ENCODE measurements at regions not wholly inside any gene's neighbourhood (a gene's known extent, or its start where the extent isn't known, plus 50 kb on each side); places are given as distances from the start of the nearest gene placed in this dataset.
"Not testable (repeated sequence)": the region's sequence is repeated elsewhere in the genome, so short reads cannot be mapped to it uniquely, and the experiment has no call there.

DNA sequence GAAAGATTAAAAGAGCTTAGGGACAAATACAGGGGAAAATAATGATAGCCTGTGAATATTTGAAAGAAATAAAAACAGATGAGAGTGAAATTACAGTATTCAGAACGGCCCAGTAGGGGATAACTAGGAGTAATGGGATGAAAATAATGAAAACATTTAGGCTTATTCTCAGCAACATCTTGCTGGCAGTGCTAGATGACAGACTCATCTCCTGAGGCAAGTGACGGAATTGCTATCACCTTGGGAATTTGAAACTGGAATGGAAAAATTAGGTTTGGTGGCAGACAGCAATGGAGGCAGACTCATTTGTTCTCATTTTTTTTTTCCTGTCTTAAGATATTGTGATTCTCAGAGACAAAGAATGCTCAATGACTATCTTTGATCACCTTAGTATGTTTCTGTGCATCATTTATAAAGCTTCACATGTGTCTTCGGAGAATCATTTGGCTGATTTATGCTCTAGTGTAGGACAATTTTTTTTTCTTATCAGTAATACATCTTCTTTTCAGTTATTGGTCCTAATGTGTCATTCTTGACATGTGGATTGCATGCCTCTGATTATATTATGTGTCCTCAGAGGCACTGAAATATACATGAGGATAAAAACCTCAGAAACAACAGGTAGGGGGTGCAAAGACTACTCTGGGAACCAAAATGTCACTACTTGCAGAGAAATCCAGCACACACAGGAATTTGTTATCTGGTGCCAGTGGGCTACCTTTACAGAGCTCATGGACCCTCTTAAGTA is 711.7 kb downstream of the EDEM1 start:
- no peak for DNase-seq (ENCODE audit: low spot score, unreplicated experiment)
- TF ChIP-seq, protein P1, sequence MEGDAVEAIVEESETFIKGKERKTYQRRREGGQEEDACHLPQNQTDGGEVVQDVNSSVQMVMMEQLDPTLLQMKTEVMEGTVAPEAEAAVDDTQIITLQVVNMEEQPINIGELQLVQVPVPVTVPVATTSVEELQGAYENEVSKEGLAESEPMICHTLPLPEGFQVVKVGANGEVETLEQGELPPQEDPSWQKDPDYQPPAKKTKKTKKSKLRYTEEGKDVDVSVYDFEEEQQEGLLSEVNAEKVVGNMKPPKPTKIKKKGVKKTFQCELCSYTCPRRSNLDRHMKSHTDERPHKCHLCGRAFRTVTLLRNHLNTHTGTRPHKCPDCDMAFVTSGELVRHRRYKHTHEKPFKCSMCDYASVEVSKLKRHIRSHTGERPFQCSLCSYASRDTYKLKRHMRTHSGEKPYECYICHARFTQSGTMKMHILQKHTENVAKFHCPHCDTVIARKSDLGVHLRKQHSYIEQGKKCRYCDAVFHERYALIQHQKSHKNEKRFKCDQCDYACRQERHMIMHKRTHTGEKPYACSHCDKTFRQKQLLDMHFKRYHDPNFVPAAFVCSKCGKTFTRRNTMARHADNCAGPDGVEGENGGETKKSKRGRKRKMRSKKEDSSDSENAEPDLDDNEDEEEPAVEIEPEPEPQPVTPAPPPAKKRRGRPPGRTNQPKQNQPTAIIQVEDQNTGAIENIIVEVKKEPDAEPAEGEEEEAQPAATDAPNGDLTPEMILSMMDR (IDR thresholded peaks at IDR 0.05; ENCODE audit: unreplicated experiment), result no peak
- Mint-ChIP-seq H3K36me3 (ENCODE audit: insufficient read depth) (no peaks in the 10 kb centered on the region), H3K4me1 (ENCODE audit: low read depth) (no peaks in the 10 kb centered on the region), H3K27me3 (no peaks in the 10 kb centered on the region), H3K4me3 (ENCODE audit: low read depth) (no peak overlapping the region), H3K27ac (no peak overlapping the region), H3K9me3 (ENCODE audit: low read depth) (peaks cover 3% of the 10 kb centered on the region)

DNA sequence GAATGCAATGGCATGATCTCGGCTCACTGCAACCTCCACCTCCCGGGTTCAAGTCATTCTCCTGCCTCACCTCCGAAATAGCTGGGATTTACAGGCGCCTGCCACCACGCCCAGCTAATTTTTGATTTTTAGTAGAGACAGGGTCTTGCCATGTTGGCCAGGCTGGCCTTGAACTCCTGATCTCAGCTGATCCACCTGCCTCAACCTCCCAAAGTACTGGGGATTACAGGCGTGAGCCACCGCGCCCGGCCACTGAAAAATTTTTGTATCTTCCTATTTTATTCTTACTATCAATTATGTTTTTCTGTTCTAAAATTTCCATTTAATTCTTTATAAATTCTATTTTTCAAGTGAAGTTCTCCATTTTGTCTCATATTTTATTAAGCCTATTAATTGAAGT is 730.4 kb downstream of the EDEM1 start:
- no peak overlapping the region for H3K27ac Mint-ChIP-seq
- H3K36me3 Mint-ChIP-seq (ENCODE audit: insufficient read depth), result no peaks in the 10 kb centered on the region
- H3K27me3 Mint-ChIP-seq, result no peaks in the 10 kb centered on the region
- no peak overlapping the region for H3K4me3 Mint-ChIP-seq (ENCODE audit: low read depth)
- TF ChIP-seq, protein P1 (IDR thresholded peaks at IDR 0.05; ENCODE audit: unreplicated experiment), result no peak
- peaks cover 3% of the 10 kb centered on the region for H3K9me3 Mint-ChIP-seq (ENCODE audit: low read depth)
- DNase-seq (ENCODE audit: low spot score, unreplicated experiment), result no peak
- H3K4me1 Mint-ChIP-seq (ENCODE audit: low read depth), result no peaks in the 10 kb centered on the region

DNA sequence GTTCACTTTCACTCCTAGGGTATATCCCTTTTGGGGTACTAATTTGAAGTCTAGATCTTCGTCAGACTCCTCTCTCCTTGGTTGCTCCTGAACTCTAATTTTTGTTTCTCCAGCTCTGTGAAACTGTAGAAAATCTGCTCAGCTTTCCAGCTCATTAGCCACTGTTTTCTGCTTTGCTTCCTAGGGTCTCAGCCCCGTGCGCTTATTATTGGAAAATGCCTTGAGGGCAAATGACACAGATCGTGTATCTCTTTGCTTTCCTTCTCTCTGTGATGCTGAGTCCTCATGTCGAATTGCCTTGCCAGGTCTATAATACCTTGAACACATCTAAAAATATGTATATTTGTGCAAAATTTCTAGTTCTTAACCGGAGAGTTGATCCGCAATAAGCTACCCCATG is 731.1 kb downstream of the EDEM1 start:
- Mint-ChIP-seq H3K27ac (no peak overlapping the region), H3K36me3 (ENCODE audit: insufficient read depth) (no peaks in the 10 kb centered on the region), H3K4me3 (ENCODE audit: low read depth) (no peak overlapping the region), H3K9me3 (ENCODE audit: low read depth) (peaks cover 3% of the 10 kb centered on the region), H3K27me3 (no peaks in the 10 kb centered on the region), H3K4me1 (ENCODE audit: low read depth) (no peaks in the 10 kb centered on the region)
- TF ChIP-seq, protein P1 (IDR thresholded peaks at IDR 0.05; ENCODE audit: unreplicated experiment), result no peak
- no peak for DNase-seq (ENCODE audit: low spot score, unreplicated experiment)

DNA sequence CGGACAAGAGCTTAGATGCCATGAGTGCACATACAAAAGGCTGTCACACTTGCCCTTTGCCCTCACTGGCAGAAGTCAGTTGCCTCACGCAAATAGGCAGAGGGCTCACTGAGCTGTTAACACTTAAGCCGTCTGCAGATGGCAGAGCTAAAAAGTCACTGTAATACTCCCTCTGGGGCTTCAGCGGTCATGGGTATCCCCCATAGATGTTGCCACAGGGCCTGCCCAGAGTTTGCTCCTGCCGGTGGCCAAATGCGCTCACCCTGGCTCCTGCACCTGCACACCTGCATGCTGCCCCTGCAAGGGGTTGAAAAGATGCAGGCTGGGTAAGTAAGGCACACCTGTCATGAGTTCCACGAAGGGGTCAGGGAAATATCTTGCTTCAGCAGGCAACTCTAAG is 741.5 kb downstream of the EDEM1 start:
- no peaks in the 10 kb centered on the region for H3K27me3 Mint-ChIP-seq
- TF ChIP-seq, protein P1 (IDR thresholded peaks at IDR 0.05; ENCODE audit: unreplicated experiment), result no peak
- H3K36me3 Mint-ChIP-seq (ENCODE audit: insufficient read depth), result no peaks in the 10 kb centered on the region
- DNase-seq (ENCODE audit: low spot score, unreplicated experiment), result no peak
- H3K9me3 Mint-ChIP-seq (ENCODE audit: low read depth), result no peaks in the 10 kb centered on the region
- no peak overlapping the region for H3K4me3 Mint-ChIP-seq (ENCODE audit: low read depth)
- H3K27ac Mint-ChIP-seq, result no peak overlapping the region
- no peaks in the 10 kb centered on the region for H3K4me1 Mint-ChIP-seq (ENCODE audit: low read depth)

DNA sequence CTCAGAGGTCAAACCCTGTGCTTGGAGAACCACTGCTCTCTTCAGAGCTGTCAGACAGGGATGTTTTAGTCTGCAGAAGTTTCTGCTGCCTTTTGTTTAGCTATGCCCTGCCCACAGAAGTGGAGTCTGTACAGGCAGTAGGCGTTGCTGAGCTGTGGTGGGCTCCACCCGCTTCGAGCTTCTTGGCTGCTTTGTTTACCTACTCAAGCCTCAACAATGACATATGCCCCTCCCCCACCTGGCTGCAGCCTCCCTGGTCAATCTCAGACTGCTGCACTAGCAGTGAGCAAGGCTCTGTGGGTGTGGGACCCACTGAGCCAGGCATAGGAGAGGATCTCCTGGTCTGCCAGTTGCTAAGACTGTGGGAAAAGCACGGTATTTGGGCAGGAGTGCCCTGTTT is 756.6 kb downstream of the EDEM1 start:
- not testable (repeated sequence) for DNase-seq (ENCODE audit: low spot score, unreplicated experiment); H3K36me3 Mint-ChIP-seq (ENCODE audit: insufficient read depth); H3K27me3 Mint-ChIP-seq; H3K27ac Mint-ChIP-seq; H3K4me1 Mint-ChIP-seq (ENCODE audit: low read depth); H3K4me3 Mint-ChIP-seq (ENCODE audit: low read depth); H3K9me3 Mint-ChIP-seq (ENCODE audit: low read depth)

DNA sequence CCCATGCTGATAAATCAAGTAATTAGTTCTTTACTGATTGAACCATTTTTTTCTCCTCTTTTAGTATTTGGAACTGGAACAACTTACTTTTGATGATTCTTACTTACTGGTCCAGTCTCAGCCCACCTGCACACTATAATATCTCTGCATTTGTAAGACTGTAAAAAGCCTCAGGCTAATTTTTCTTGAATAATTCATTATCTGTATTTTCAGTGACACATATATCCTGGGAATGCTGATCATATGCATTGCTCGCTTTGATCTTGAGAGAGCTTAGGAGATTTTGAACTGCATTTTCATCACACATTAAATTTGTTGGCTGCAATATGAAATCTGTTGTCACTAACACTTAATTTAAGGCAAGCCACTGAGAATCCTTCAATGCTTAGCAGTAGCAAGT is 760.6 kb downstream of the EDEM1 start:
- H3K27ac Mint-ChIP-seq, result no peak overlapping the region
- TF ChIP-seq, protein P1 (IDR thresholded peaks at IDR 0.05; ENCODE audit: unreplicated experiment), result no peak
- peaks cover 2% of the 10 kb centered on the region for H3K9me3 Mint-ChIP-seq (ENCODE audit: low read depth)
- no peaks in the 10 kb centered on the region for H3K36me3 Mint-ChIP-seq (ENCODE audit: insufficient read depth)
- peaks cover 4% of the 10 kb centered on the region for H3K4me1 Mint-ChIP-seq (ENCODE audit: low read depth)
- no peaks in the 10 kb centered on the region for H3K27me3 Mint-ChIP-seq
- H3K4me3 Mint-ChIP-seq (ENCODE audit: low read depth), result no peak overlapping the region
- no peak for DNase-seq (ENCODE audit: low spot score, unreplicated experiment)
